ENCODE measurements at regions not wholly inside any gene's neighbourhood (a gene's known extent, or its start where the extent isn't known, plus 50 kb on each side); places are given as distances from the start of the nearest gene placed in this dataset.

- H3K9me3 Mint-ChIP-seq (ENCODE audit: insufficient read depth): no peaks in the 10 kb centered on the region
- WGBS (ENCODE audit: insufficient coverage): 100% methylated on average over 5 of the region's 12 CpGs
- Histone ChIP-seq H3K9ac (ENCODE audit: low read length) (no peak overlapping the region), H3K4me1 (ENCODE audit: control insufficient read depth in 2 of 2, insufficient read depth in 2 of 2, low read length in 2 of 2) (no peaks in the 10 kb centered on the region), H2AFZ (ENCODE audit: insufficient read depth, low read depth, low read length, poor library complexity, severe bottlenecking) (no peak overlapping the region), H3K4me3 (ENCODE audit: control extremely low read depth in 1 of 5, extremely low read depth in 1 of 5, insufficient read depth in 1 of 5, low read depth in 2 of 5, low read length in 4 of 5) (no peak overlapping the region), H3K9me3 (ENCODE audit: control extremely low read depth in 1 of 3, control insufficient read depth in 2 of 3, insufficient read depth in 1 of 3, low read length in 2 of 3) (no peaks in the 10 kb centered on the region), H3K79me2 (ENCODE audit: control insufficient read depth, insufficient read depth, low read length) (no peaks in the 10 kb centered on the region), H4K20me1 (ENCODE audit: control insufficient read depth, insufficient read depth, low read length, poor library complexity, severe bottlenecking) (no peaks in the 10 kb centered on the region), H3K4me2 (replicated peaks; ENCODE audit: low read depth, low read length, poor library complexity, severe bottlenecking) (no peak overlapping the region), H3K27me3 (replicated peaks in 1 of 4; ENCODE audit: control extremely low read depth in 1 of 4, control insufficient read depth in 3 of 4, insufficient read depth in 4 of 4, low read length in 3 of 4) (peaks cover 0 to 4% (median 0%) of the 10 kb centered on the region in 4 experiments), H3K36me3 (replicated peaks in 1 of 2; ENCODE audit: control extremely low read depth in 1 of 2, control insufficient read depth in 1 of 2, extremely low read depth in 1 of 2, insufficient read depth in 2 of 2, low read length in 1 of 2) (no peaks in the 10 kb centered on the region), H3K27ac (ENCODE audit: low read length in 2 of 2) (no peak overlapping the region)
- no peak overlapping the region for H3K4me3 Mint-ChIP-seq
- peaks cover 41% of the 10 kb centered on the region for H3K27me3 Mint-ChIP-seq
- intact Hi-C loops (cut with micrococcal nuclease): no loop called here
- no peak for DNase-seq
- H3K4me1 Mint-ChIP-seq: no peaks in the 10 kb centered on the region
- TF ChIP-seq, protein P1, sequence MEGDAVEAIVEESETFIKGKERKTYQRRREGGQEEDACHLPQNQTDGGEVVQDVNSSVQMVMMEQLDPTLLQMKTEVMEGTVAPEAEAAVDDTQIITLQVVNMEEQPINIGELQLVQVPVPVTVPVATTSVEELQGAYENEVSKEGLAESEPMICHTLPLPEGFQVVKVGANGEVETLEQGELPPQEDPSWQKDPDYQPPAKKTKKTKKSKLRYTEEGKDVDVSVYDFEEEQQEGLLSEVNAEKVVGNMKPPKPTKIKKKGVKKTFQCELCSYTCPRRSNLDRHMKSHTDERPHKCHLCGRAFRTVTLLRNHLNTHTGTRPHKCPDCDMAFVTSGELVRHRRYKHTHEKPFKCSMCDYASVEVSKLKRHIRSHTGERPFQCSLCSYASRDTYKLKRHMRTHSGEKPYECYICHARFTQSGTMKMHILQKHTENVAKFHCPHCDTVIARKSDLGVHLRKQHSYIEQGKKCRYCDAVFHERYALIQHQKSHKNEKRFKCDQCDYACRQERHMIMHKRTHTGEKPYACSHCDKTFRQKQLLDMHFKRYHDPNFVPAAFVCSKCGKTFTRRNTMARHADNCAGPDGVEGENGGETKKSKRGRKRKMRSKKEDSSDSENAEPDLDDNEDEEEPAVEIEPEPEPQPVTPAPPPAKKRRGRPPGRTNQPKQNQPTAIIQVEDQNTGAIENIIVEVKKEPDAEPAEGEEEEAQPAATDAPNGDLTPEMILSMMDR (IDR thresholded peaks at IDR 0.05): no peak
- no peak for TF ChIP-seq EZH2 (IDR thresholded peaks at IDR 0.05; ENCODE audit: borderline replicate concordance, insufficient read depth, low read depth, low read length, poor library complexity, severe bottlenecking)
- H3K27ac Mint-ChIP-seq: no peak overlapping the region
- CTCF ChIA-PET: no interaction called here
- ATAC-seq (ENCODE audit: low read depth): no peak
- POLR2A ChIA-PET: no interaction called here
Measured at GRCh38 chr6:168951217-168951616, 302.4 kb downstream of the THBS2 start.

GRCh38 chr6:168950858-168951214 lies 302.8 kb downstream of the THBS2 start:
- Mint-ChIP-seq H3K27ac (no peak overlapping the region), H3K4me1 (no peaks in the 10 kb centered on the region), H3K27me3 (peaks cover 38% of the 10 kb centered on the region), H3K9me3 (ENCODE audit: insufficient read depth) (no peaks in the 10 kb centered on the region), H3K4me3 (no peak overlapping the region)
- POLR2A ChIA-PET: no interaction called here
- Histone ChIP-seq H3K9ac (ENCODE audit: low read length) (no peak overlapping the region), H2AFZ (ENCODE audit: insufficient read depth, low read depth, low read length, poor library complexity, severe bottlenecking) (no peak overlapping the region), H3K4me3 (ENCODE audit: control extremely low read depth in 1 of 5, extremely low read depth in 1 of 5, insufficient read depth in 1 of 5, low read depth in 2 of 5, low read length in 4 of 5) (no peak overlapping the region), H3K4me2 (replicated peaks; ENCODE audit: low read depth, low read length, poor library complexity, severe bottlenecking) (no peak overlapping the region), H3K36me3 (replicated peaks in 1 of 2; ENCODE audit: control extremely low read depth in 1 of 2, control insufficient read depth in 1 of 2, extremely low read depth in 1 of 2, insufficient read depth in 2 of 2, low read length in 1 of 2) (no peaks in the 10 kb centered on the region), H3K27ac (ENCODE audit: low read length in 2 of 2) (no peak overlapping the region), H3K79me2 (ENCODE audit: control insufficient read depth, insufficient read depth, low read length) (no peaks in the 10 kb centered on the region), H4K20me1 (ENCODE audit: control insufficient read depth, insufficient read depth, low read length, poor library complexity, severe bottlenecking) (no peaks in the 10 kb centered on the region), H3K27me3 (replicated peaks in 1 of 4; ENCODE audit: control extremely low read depth in 1 of 4, control insufficient read depth in 3 of 4, insufficient read depth in 4 of 4, low read length in 3 of 4) (peaks cover 0 to 4% (median 0%) of the 10 kb centered on the region in 4 experiments), H3K4me1 (ENCODE audit: control insufficient read depth in 2 of 2, insufficient read depth in 2 of 2, low read length in 2 of 2) (no peaks in the 10 kb centered on the region), H3K9me3 (ENCODE audit: control extremely low read depth in 1 of 3, control insufficient read depth in 2 of 3, insufficient read depth in 1 of 3, low read length in 2 of 3) (no peaks in the 10 kb centered on the region)
- intact Hi-C loops (cut with micrococcal nuclease): no loop called here
- TF ChIP-seq EZH2 (IDR thresholded peaks at IDR 0.05; ENCODE audit: borderline replicate concordance, insufficient read depth, low read depth, low read length, poor library complexity, severe bottlenecking): no peak
- TF ChIP-seq, protein P1 (IDR thresholded peaks at IDR 0.05): no peak
- CTCF ChIA-PET: no interaction called here
- ATAC-seq (ENCODE audit: low read depth) (no peak), DNase-seq (no peak)
- 93% methylated on average over 13 of the region's 14 CpGs for WGBS (ENCODE audit: insufficient coverage)

Measured in B cell (primary cell).